SH-SY5Y (cell line): ENCODE measurements at regions not wholly inside any gene's neighbourhood (a gene's known extent, or its start where the extent isn't known, plus 50 kb on each side); places are given as distances from the start of the nearest gene placed in this dataset.

Source experiments
- GATA2 ChIP-seq: IDR thresholded peaks from 2 replicates; pipeline ENCODE4 v1.6.1; 2011; ENCODE audit warnings: mild to moderate bottlenecking, low read depth, low read length
- GATA3 ChIP-seq: IDR thresholded peaks from 2 replicates; pipeline ENCODE4 v1.6.1; 2011; ENCODE audit warnings: low read depth, mild to moderate bottlenecking, low read length, moderate library complexity

DNA sequence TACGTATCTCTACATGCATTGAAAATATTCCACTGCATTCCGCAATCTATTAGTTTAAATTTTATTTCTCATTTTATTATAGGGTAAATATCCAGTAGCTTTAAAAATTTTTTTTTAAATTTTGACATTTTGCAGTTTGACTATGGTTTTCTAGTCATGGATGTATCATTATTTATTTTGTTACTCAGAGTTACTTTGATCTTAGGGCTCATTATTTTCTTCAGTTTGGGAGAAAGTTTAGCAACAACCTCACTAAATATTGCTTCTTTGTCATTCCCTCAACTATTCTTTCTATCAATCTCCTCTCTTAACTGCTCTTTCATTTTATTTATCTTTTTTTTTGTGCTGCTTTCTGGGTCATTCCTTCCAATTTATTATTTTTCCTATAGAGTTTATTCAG is 100.5 kb upstream of the SLCO6A1 start:
- TF ChIP-seq GATA3: no peak
- TF ChIP-seq GATA2: no peak

- TF ChIP-seq GATA3 (no peak), GATA2 (no peak)
Measured at GRCh38 chr5:102600964-102601363, 102.2 kb upstream of the SLCO6A1 start.

- TF ChIP-seq GATA2 (no peak), GATA3 (no peak)
Measured at GRCh38 chr5:102603670-102604069, 104.9 kb upstream of the SLCO6A1 start.

DNA sequence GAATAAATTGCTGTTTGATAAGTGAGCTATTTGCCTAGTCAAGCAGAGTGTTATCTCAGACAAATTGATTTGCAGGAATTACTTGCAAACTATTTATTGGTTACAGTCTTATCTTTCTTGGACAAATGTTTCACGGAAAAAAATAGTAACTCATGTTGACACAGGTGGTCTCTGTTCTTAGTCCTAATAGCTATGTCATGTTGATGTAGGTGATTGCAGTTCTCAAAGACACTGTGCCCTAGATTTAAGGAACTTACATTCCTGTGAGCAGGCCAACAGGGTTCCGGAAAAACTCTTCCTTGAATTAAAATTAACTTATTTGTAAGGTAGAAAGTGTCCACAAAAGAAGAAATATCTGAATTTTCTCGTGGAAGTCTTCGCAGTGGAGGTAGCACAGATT is 109.6 kb upstream of the SLCO6A1 start:
- TF ChIP-seq GATA3: no peak
- no peak for TF ChIP-seq GATA2

DNA sequence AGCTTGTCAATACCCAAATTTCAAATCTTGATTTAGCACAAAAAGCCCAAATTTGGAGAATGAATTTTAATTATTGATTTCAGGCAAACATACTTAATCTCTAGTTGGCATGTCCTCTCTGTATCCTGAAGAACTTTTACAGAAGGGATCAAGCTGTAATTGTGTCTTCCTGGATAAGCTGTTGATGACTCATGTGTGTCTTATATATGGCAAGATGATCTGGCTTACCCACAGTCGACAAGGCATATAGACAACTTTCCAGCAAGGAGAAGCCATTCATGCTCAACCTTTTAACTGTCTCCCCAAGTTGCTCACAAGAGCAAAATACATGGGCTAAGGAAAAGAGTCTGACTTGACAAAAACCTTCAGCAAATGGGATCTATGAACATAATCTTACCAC is 112.5 kb upstream of the SLCO6A1 start:
- TF ChIP-seq GATA3 (no peak), GATA2 (no peak)

DNA sequence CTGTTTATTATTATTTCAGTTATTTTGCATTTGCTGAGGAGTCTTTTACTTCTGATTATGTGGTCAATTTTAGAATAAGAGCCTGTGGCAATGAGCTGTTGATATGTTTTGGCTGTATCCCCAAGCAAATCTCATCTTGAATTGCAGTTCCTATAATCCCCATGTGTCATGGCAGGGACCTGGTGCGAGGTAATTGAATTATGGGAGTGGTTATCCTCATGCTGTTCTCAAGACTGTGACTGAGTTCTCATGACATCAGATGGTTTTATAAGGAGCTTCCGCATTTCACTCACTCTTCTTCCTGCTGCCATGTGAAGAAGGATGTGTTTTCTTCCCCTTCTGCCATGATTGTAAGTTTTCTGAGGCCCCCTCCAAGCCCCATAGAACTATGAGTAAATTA is 114.9 kb upstream of the SLCO6A1 start:
- no peak for TF ChIP-seq GATA2
- no peak for TF ChIP-seq GATA3

DNA sequence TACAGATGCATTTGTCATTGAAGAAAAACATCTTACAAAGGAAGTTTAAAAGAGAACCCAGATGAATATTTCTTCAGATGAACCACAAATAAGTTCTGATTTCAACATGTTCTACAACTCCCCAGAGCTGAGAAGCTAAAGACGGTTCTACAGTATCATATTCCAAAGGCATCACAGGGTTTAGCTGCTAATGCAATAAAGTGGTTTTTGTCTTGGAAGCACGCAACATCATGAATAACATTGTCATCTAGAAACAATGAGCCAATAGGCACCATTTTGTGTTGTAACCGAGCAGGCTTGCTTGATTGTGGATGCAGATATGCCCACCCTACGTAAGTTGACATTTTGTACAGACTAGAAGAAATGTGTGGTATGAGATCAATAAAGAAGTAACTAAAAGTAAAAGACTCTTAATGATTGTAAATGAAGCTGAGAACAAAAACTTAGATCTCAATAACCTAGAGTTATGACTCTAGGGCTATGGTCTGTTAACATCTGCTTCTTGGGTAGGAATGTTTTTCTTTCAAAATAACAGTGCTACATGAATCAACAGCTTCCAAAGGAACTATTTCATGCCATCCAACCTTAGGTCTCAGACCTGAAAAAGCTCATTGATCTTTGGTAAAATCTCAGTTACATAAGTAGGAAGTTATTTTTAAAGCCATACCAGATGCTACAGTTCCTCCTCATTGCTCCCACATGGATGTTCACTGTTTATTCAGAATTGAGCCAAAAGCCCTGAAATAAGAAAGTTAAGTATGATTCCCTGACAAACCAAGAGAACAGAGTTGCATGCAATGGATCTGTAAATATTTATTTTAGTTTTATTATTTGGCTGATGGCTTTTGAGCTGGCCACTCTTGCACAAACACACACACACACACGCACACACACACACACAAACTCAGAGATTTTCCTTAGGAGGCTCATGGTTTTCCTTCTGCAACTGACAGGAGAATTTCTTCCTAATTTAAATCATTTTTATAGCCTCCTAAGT is 118.7 kb upstream of the SLCO6A1 start:
- TF ChIP-seq GATA3 (no peak), GATA2 (no peak)

DNA sequence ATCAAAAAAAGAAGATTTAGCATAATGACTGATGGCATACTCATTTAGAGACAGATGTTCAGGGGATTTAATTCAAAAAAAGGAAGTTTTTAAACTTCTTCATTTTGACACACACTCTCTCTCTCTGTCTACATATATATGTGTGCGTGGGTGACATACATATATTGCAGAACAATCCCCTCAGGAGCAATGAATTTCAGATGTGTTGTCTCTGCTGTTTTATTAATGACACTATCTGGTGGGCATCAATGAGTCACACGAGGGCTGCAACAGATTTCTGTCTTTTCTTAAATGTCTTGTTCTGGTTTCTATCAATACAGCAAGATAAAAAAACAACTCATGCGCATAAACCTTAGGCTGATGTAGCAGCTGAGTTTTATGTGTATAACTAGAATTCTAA is 123.5 kb upstream of the SLCO6A1 start:
- TF ChIP-seq GATA2: peak; percentile 93
- peak; percentile 99 for TF ChIP-seq GATA3

DNA sequence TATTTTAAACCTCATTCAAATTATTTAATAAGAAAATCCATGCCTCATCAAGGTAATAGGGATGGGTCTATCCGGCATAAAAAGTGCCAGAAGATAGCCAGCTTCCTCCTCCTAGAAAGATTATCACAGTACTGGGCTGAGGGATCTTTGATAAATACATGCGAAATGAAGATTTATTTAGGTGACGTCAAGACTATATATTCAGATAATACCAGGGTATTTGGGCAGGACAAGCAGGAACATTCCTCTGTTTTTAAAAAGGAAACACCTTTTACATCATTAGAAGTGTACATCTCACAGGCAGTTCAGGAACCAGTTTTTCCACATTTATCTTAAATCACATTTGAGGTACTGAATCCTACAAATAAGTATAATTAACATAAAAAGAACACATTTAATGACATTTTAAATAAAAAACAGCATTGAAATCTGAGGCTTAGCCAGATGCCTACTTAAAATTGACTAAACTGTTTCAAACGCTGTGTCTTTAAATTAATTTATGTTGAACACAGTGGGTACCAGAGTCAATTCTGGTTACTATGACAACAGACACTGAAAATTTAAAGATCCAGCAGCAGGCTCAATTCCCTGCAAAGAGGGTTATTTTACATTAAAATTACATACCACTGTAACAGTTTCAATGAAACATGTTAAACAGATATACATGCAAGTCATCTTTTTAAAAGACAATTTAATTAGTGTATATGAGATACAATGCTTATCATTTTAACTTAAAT is 124.7 kb upstream of the SLCO6A1 start:
- TF ChIP-seq GATA3 (no peak), GATA2 (no peak)

- TF ChIP-seq GATA2: no peak
- no peak for TF ChIP-seq GATA3
Measured at GRCh38 chr5:102624405-102624804, 125.6 kb upstream of the SLCO6A1 start.

GRCh38 chr5:102625468-102625867 is 126.7 kb upstream of the SLCO6A1 start:
- TF ChIP-seq GATA3: no peak
- TF ChIP-seq GATA2: no peak

GRCh38 chr5:102625928-102626327 is 127.1 kb upstream of the SLCO6A1 start:
- TF ChIP-seq GATA3 (no peak), GATA2 (no peak)

DNA sequence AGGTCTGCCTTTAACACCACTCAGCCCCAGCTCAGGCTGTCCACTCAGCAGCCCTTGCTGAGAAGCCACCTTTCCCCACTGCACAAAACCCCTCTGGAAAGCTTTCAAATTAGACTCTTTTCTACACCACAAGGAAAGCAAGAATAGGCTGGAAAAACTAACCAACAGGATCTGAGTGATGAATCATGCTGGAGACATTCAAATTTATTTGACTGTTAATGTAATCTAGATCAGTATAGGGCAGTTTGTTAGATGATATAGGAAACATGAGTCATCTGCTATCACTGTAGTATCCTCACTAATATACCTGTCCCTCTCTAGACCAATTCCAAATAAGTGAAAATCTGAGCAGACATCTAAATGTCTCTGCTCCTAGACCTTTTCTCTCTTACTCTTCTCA is 127.8 kb upstream of the PAM start:
- TF ChIP-seq GATA3 (no peak), GATA2 (no peak)

GRCh38 chr5:102628441-102629175 is 126.5 kb upstream of the PAM start:
- TF ChIP-seq GATA3 (no peak), GATA2 (no peak)
